ENCODE measurements at regions not wholly inside any gene's neighbourhood (a gene's known extent, or its start where the extent isn't known, plus 50 kb on each side); places are given as distances from the start of the nearest gene placed in this dataset.

DNA sequence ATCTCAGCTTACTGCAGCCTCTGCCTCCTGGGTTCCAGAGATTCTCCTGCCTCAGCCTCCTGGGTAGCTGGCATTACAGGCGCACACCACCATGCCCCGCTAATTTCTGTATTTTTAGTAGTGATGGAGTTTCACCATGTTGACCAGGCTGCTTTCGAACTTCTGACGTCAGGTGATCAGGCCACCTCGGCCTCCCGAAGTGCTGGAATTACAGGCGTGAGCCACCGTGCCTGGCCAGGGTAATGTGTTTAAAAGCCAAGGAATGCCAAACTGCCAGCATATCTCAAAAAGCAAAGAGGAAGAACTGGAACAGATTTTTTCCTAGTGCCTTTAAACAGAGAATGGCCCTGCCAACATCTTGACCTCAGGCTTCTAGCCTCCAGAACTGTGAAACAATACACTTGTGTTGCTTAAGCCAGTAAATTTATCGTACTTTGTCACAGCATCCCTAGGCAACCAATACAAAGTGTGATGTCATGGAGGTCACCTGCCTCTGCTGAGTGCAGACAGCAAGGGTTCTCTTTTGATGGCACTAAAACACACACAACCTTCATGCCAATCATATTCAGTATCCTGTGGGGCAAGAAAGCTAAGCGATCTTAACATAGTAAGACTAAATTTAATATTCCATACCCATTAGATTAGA lies 858.3 kb upstream of the TMPRSS15 start:
- Histone ChIP-seq H3K9me3 (replicated peaks; ENCODE audit: control insufficient read depth, insufficient read depth, low read length) (peaks cover 3% of the 10 kb centered on the region), H3K4me2 (ENCODE audit: insufficient read depth, low read length) (no peak overlapping the region), H2AFZ (ENCODE audit: low read depth, low read length) (no peak overlapping the region), H3K36me3 (ENCODE audit: control insufficient read depth in 2 of 2, extremely low read depth in 1 of 2, insufficient read depth in 2 of 2, low read length in 2 of 2) (no peaks in the 10 kb centered on the region), H4K20me1 (replicated peaks; ENCODE audit: control insufficient read depth, extremely low read depth, insufficient read depth, low read length) (no peaks in the 10 kb centered on the region), H3K79me2 (ENCODE audit: control insufficient read depth, insufficient read depth, low read length) (no peaks in the 10 kb centered on the region), H3K27ac (ENCODE audit: insufficient read depth, low read depth, low read length) (no peak overlapping the region), H3K4me3 (replicated peaks in 1 of 3; ENCODE audit: insufficient read depth in 1 of 3, low read depth in 1 of 3, low read length in 3 of 3) (no peak overlapping the region), H3K9ac (replicated peaks; ENCODE audit: extremely low read depth, insufficient read depth, low read length) (no peak overlapping the region), H3K27me3 (ENCODE audit: control insufficient read depth in 2 of 2, insufficient read depth in 2 of 2, low read length in 2 of 2) (no peaks in the 10 kb centered on the region), H3K4me1 (ENCODE audit: control insufficient read depth, extremely low read depth, insufficient read depth, low read length) (no peaks in the 10 kb centered on the region), H3K9me1 (replicated peaks; ENCODE audit: control insufficient read depth, extremely low read depth, insufficient read depth, low read length) (no peaks in the 10 kb centered on the region)
- ChIA-PET CTCF (no interaction called here), POLR2A (no interaction called here)
- intact Hi-C loops (cut with micrococcal nuclease), result no loop called here
- dilution Hi-C loops (cut with MboI; ENCODE audit: extremely low pct_ligation_motif_present, low sequenced_read_pairs), result no loop called here
- BruUV-seq (replicated peaks), result no TSS peak
- DNase-seq (ENCODE audit: low read depth, low spot score), result no peak
- no peak for FAIRE-seq
- TF ChIP-seq POLR2A (IDR thresholded peaks at IDR 0.05; ENCODE audit: low read depth, low read length) (no peak), JUN (IDR thresholded peaks at IDR 0.05; ENCODE audit: borderline replicate concordance, insufficient read depth, insufficient read length, low read depth) (no peak), EZH2 (IDR thresholded peaks at IDR 0.05; ENCODE audit: borderline replicate concordance, low read depth, low read length, severe bottlenecking) (no peak), MYC (IDR thresholded peaks at IDR 0.05; ENCODE audit: low read depth, low read length) (no peak), POLR2AphosphoS5 (IDR thresholded peaks at IDR 0.05; ENCODE audit: insufficient read depth, low read depth, low read length) (no peak), FOS (IDR thresholded peaks at IDR 0.05; ENCODE audit: borderline replicate concordance, insufficient read depth, low read length) (no peak), GATA2 (IDR thresholded peaks at IDR 0.05; ENCODE audit: insufficient read depth, insufficient read length, low read depth, low read length) (no peak)
- TF ChIP-seq, protein P1, sequence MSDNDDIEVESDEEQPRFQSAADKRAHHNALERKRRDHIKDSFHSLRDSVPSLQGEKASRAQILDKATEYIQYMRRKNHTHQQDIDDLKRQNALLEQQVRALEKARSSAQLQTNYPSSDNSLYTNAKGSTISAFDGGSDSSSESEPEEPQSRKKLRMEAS (IDR thresholded peaks at IDR 0.05; ENCODE audit: insufficient read depth, insufficient read length), result no peak
- TF ChIP-seq, protein P2, sequence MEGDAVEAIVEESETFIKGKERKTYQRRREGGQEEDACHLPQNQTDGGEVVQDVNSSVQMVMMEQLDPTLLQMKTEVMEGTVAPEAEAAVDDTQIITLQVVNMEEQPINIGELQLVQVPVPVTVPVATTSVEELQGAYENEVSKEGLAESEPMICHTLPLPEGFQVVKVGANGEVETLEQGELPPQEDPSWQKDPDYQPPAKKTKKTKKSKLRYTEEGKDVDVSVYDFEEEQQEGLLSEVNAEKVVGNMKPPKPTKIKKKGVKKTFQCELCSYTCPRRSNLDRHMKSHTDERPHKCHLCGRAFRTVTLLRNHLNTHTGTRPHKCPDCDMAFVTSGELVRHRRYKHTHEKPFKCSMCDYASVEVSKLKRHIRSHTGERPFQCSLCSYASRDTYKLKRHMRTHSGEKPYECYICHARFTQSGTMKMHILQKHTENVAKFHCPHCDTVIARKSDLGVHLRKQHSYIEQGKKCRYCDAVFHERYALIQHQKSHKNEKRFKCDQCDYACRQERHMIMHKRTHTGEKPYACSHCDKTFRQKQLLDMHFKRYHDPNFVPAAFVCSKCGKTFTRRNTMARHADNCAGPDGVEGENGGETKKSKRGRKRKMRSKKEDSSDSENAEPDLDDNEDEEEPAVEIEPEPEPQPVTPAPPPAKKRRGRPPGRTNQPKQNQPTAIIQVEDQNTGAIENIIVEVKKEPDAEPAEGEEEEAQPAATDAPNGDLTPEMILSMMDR (IDR thresholded peaks at IDR 0.05; ENCODE audit: extremely low read depth in 1 of 2, insufficient read depth in 1 of 2, low read depth in 1 of 2, low read length in 2 of 2), result no peak

Measured in endothelial cell of umbilical vein (primary cell).